HL-60 (cell line): ENCODE measurements at regions not wholly inside any gene's neighbourhood (a gene's known extent, or its start where the extent isn't known, plus 50 kb on each side); places are given as distances from the start of the nearest gene placed in this dataset.

Experiments
- CTCF ChIP-seq: IDR thresholded peaks from one replicate; pipeline ENCODE4 v1.5.1; 2011; ENCODE audit warnings: low read length, control low read depth, inconsistent platforms; ENCODE audit not compliant: insufficient read depth
- GABPA ChIP-seq: IDR thresholded peaks from 2 replicates; pipeline ENCODE4 v1.6.1; 2012; ENCODE audit warnings: low read depth
- SPI1 ChIP-seq: IDR thresholded peaks from 2 replicates; pipeline ENCODE4 v1.6.1; 2012; ENCODE audit warnings: low read depth, mild to moderate bottlenecking, borderline replicate concordance

DNA sequence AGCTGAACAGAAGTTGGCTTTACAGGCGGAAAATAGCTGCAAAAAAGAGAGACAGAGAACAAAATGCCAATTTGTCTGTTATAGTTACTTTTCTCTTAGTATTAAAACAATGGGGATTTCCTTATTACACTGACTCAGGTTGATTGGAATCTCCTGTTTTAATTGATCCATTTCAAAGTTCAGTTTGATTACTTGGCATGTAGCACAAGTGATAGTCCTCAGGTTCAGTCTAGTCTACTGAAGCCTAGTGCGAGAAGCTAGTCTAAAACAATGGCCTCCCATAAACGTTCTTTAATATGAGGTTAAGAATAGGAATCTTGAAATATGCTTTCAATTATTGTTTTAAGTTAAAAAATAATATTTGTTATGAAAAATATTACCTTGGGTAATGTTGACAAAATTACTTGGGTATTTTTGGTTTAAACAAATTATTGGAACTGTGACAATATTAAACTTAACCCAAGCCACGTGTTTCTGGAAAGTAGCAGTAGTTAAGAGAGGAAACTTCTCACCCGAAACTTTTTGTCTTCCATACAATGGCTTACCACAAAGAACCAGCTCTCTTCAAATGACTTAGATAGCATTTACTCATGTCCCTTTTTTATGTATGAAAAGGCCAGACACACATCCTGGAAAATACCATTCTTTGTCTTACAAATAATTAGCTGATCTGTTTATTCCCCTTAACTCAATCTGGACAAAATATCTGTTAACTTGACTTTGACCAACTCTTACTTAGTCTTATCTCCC is 1326.2 kb upstream of the TMEFF2 start:
- TF ChIP-seq CTCF = no peak
- TF ChIP-seq GABPA = no peak
- TF ChIP-seq SPI1 = no peak
